ENCODE measurements at regions not wholly inside any gene's neighbourhood (a gene's known extent, or its start where the extent isn't known, plus 50 kb on each side); places are given as distances from the start of the nearest gene placed in this dataset.

DNA sequence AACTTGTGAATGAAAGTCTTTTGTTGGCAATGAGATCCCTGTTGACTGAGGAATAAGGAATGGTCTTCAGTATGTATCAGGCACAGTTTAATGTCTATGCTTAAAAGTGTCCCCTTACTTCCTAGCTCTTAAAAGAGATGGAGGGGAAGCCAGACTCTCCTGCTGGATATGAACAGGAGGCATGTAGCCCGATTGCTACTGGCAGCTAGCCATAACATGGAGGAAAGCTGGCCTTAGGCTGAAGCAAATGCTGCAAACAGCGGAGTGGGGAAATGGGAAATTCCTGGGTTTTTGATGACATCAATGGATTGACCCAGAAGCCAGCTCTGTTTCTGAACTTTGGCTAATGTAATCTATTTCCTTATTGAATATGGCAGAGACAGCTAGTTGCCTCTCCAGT is 266.1 kb downstream of the SLC4A3 start:
- DNase-seq (ENCODE audit: low spot score) = no peak

DNA sequence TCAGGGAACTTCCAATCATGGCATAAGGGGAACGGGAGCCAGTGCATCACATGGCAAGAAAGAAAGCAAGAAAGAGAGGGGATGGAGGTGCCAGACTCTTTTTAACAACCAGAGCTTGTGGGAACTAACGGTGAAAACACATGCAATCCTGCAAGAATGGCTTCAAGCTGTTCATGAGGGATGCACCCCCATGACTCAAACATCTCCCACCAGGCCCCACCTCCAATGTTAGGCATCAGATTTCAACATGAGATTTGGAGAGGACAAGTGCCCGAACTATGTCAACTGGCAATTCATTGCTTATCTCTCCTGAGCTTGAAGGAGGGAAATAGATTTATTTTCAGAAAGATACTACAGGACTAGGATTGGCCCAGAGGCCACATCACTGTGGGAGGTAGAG is 270.0 kb downstream of the SLC4A3 start:
- peak; percentile 21 for DNase-seq (ENCODE audit: low spot score)

DNA sequence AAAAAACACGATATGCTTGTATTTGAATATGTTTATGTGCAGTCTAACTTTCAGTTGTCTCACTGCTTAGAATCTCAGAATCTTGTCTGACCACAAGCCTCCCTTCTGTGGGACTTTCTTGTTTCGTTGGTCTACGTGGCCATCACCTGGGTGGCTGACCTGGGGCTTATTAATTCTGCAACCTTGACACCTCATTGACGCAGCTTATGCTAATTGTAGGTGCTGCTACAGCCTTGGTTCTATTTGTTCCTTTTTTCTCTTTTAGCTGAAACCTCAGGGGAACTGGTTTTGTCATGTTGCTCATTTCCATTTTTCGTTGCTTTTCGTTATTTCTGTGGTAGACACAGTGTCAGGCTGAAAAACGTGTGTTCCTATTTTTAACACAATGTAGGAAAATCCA is 273.7 kb downstream of the SLC4A3 start:
- DNase-seq (ENCODE audit: low spot score) = no peak

DNA sequence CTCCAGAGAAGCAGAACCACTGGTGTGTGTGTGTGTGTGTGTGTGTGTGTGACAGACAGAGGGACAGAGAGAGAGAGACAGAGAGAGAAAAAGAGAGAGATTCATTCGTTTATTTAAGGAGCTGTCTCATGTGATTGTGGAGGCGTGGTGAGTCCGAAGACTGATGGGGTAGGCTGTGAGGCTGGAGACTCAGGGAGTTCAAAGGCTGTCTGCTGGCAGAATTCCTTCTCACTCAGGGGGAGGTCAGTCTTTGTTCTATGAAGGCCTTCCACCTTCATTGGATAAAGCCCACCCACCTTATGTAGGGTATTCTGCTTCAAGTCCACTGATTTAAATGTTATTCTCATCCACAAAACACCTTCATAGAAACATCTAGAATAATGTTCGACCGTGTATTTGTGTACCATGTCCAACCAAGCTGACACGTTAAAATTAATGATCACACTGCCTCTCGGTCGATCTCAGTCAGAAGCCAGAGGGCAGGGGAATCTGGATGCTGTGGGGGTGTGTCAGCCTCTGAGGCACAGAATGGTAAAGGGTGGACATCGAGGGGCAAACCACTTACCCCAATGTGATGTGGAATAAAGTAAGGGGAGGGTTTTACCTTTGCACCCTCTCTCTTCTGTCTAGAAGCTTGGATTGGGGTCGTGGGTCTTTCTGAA is 275.6 kb downstream of the SLC4A3 start:
- DNase-seq (ENCODE audit: low spot score) = no peak

DNA sequence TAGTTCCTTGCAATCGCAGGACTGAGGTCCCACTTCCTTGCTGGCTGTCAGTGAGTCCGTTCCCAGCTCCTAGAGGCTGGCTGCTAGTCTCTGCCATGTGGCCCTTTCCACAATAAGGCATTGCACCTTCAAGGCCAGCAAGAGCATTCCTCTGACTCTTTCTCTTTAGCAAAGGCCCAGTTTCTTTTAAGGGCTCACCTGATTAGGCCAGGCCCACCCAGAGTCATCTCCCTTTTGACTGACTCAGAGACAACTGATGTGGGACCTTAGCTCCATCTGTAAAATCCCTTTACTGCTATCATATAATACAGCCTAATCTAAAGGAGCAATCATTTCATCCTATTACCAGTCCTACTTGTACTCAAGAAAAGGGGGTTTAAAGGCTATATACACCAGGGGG is 278.2 kb downstream of the SLC4A3 start:
- DNase-seq (ENCODE audit: low spot score) = no peak

DNA sequence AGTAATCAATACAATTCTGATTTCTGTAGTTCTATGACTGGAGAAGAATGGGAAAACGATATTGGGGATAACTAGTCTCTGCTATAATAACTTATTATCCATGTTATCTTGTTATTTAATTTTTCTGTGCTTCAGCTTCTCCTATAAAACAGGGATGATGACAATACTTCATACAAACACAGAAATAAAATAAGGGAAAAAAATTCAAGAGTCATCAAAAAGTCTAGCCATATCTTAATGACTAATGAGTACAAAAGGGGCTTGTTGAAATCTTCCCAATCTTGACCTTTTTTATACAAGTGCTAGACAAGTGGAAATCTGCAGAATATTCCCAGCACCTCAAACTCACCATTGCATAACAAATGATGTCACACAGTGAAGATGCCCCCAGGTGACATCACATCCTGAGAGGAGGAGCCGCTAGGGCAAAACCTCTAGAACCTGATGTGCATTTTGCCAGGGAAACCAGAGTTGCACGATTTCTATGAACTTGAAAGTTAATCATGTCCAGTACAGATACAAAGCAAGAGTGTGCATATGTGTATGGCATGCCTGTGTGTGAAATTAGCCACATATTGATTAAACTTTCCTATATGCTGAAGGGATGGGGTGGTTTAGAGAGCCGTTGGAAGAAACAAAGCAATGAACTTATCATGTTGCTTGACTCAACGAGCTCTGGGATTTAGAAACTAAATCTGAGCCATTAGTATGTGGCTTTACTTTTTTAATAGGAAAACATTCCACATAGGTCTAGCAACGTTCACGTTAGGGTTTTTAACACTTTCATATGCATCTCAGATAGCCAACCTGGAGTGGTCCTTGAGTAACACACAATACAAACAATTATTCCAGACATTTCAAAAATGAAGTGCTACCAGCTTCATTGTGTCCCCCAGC is 278.9 kb downstream of the SLC4A3 start:
- DNase-seq (ENCODE audit: low spot score) = peak; percentile 75

DNA sequence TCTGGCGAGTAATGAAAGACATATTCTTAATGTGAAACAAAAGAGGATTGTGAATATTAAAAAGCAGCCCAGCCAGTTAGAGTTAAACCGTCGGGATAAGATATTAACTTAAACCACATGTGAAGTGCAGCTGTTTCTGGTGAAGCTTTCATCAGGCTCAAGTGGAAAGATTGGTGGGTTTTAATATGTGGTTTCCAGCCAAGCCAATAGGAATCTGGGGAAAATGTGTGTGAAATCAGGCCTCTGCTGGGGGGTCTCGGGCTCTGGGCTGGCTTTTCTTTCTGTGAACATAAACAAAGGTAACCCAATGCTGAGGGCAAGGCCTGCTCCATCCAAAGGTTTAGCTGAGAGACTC is 279.6 kb downstream of the SLC4A3 start:
- peak; percentile 75 for DNase-seq (ENCODE audit: low spot score)

DNA sequence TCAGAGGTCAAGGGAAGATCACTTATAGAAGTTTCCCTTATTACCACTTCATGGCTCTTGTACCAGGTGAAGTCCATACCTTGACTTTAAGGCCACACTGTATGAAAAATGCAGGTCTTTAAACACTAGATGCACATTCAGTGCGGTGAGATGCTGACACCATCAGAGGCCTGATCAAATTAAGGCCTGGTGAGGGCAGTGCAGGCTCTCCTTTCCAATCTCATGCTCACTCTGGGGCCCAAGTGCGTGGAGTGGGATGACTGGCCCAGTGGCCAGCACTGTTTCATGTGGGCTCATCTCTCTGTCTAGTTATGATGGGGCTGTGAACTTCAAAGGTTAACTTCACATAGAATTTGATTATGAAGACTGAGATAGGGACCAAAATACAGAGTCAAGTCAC is 281.1 kb downstream of the SLC4A3 start:
- no peak for DNase-seq (ENCODE audit: low spot score)

DNA sequence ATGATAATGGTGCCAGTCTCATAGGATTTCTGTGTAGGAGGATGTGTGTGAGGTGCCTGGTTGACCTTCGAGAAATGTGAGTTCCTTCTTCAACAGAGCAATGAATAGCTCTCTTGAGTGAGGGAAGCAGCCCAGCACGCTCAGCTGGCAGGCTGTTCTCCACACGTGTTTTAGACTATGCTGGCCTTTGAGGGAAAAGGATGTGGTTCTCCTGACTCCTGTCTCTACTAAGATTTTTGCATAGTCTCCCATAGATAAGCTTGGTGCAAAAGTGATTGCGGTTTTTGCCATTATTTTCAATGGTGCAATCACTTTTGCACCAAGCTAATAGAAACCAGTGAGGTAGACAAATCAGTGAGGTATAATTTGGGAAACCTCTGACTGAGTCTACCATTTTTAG is 284.1 kb downstream of the SLC4A3 start:
- DNase-seq (ENCODE audit: low spot score) = peak; percentile 18

DNA sequence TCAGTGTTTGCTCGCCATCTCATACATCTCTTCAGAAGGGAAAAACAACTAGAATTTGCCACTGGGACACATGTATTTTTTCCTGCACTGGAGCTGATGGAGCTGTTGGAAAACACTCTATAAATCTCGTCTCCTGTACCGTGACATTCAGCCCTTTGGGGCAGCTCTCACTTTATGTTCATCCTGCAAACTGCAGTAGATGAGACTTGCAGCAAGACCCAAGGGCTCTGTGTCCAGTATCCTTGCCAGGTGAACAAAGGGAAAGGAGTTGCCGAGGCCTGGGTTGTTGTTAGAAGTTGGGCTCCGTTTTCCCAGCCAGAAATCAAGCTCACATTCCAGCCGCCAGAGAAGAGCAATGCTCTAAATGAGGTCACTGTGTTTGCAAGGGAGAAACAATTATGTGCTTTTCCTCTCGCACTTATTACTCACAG is 285.1 kb downstream of the SLC4A3 start:
- peak; percentile 74 for DNase-seq (ENCODE audit: low spot score)

DNA sequence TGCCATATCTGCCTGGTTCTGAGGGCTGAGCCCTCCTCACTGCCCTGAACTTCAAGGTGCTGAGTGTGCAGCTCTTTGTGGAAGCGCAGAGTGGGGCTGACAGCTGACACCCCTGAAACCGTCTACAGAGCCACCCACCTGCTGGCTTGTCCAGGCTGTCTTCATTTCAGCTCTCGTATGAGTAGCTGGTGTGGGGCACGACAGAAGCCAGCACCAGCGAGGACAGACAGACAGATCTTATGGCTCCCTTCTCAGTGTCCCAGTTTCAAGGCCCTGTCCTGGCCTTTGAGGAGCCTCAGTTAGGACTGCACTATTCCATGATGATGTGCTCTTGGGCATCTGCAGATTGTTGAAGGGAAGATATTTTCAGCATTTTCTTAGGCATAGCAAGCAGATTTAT is 287.1 kb downstream of the SLC4A3 start:
- no peak for DNase-seq (ENCODE audit: low spot score)

DNA sequence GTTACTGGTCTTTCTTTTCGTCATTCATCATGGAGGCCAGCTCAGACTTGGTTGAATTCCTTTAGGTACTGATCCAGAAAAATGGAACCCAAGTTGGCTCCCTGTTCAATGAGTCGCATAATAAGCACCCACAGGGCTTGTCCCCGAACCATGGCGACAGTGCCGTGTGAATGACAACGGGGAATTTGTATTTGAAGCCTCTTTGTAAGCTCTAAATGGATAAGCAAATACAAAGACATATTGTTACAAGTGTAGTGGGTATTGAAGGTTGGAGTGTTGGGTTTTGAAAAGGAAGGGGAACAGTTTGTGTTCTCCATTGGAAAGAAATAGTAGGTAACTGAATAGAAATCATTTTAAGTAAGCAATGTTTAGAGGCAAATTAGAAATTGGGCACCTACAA is 288.9 kb downstream of the SLC4A3 start:
- DNase-seq (ENCODE audit: low spot score) = no peak

DNA sequence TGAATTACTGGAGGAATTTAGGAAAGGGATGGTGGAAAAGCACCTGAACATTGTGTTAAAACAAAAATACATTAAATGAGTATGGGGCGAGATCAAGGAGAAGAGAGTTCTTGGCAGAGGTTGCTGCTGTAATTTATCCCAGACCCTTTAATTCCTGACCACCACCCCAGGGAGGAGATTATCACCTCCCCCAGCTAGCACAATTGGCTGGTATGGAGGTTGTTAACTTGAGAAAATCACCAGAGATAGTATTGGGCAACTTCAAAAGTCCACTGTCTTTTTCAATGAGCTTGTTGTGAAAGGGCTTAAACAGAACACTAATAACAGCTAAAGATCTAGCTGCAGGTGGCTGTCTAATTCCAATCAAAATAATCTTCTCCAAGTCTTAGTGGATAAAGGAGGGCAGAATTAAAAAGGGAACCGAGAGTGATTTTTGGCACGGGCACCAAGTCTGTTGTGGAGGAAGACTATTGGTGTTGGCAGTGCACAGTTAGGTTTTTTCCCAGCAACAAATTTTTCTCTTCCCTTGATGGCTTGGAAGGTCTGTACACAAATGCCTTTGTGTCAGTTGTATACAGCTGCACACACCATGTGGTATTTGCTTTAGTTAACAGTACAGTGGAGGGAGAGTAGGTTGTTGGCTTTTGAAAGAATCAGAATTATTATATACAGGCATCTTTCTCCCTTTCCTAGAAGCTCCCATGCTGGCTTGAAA is 289.5 kb downstream of the SLC4A3 start:
- DNase-seq (ENCODE audit: low spot score) = no peak

DNA sequence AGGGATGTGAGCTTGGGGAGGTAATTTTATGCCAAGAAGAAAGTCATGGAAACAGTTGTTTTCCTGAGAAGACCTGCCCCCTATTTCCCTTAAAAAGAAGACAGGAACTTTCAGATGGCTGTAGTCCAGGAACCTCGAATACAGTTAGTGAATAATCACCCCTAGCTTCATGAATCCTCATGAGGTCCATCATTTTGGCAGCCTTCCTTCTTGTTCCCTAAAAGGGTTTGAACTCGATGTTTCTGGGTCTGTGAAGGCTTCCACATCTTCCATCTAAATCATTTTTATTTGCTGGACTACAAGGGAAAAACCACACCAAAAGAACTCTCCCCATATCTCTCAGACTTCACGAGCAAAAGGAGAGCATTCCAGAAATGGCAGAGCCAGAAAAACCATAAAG is 290.8 kb downstream of the SLC4A3 start:
- DNase-seq (ENCODE audit: low spot score) = peak; percentile 96

DNA sequence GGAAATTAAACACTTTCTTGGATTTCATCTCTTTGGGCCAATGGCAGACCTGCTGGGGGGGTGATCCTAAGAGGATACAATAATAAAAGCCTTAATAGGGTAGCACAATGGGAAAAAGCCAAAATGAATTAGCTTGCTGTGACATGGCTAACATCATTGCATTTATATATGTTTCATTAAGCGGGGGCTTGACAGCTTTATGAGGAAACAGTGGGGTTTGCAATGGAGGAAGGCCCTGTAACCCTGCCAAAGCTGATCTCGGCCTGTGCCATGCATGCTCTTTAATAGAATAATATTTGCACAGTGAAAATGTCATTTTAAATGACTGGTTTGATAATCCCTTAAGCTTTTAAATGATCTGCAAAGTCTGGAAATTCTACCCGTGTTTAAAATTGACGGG is 291.5 kb downstream of the SLC4A3 start:
- peak; percentile 82 for DNase-seq (ENCODE audit: low spot score)

DNA sequence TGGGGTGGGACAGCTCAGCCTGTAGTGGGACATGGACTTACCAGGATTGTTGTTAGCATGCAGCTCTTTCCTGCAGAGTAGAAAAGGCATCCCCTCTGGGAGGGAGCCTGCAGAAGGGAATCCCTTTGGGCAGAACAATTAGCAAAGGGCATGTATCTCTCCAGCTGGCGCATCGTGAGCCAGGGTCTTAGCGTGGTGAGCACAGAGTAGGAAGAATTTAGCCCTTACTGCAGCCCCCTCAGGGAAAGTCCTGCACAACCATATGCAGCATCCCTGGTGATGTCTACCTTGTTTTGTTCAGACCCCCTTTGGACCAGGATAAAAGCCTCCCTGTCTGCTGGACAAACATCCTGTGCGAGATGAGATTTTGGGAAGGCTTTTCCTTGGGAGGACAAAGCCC is 292.1 kb downstream of the SLC4A3 start:
- no peak for DNase-seq (ENCODE audit: low spot score)

DNA sequence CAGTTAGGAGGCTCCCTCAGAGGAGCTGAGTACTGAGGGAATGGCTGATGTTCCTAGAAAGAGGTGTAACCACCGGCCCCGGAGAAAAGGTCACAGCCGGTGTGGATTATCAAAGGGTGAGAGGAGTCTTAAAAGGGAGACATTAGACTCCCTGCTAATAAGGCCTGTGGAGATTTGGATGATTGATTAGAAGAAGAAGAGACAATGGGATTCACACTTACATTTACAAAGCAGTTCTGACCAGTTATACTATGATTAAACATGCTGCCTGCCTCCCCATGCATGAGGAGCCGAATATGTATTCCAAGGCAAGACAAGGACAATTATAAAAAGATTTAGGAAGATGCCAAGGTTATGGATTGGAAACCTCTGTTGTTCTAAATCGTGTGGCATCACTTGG is 302.4 kb downstream of the SLC4A3 start:
- no peak for DNase-seq (ENCODE audit: low spot score)

DNA sequence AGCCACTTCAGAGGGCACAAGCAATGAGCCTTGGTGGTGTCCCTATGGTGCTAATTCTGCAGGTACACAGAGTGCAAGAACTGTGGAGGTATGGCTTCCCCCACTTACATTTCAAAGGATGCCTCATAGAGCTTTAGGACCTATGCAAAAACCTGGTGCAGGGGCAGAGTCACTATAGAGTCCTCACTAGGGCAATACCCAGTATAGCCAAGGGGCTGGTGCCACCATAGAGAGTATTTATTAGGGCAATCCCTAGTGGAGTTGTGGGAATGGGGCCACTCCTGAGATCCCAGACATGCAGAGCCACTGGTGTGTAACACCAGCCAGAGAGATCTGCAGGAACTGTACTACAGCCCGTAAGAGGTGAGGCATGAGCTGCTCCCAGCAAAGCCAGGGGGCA is 312.2 kb downstream of the SLC4A3 start:
- no peak for DNase-seq (ENCODE audit: low spot score)

DNA sequence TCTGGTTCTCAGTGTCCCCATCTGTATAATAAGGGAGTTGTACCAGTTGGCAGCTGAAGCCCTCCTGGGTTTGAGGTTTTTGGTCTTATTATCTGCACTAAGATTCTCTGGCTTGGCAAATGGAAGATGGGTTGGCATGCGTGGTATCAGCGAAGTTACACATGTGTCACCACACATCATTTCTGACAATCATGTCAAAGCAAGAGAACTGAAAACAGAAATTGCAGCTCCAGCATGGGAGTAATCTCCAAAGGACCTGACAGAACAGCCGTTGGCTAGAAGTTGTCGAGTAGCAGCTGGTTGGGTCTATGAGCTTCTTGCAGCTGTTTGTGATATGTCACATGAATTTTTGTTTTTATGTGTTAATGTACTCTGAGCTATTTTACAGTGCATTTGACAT is 317.4 kb downstream of the SLC4A3 start:
- no peak for DNase-seq (ENCODE audit: low spot score)

DNA sequence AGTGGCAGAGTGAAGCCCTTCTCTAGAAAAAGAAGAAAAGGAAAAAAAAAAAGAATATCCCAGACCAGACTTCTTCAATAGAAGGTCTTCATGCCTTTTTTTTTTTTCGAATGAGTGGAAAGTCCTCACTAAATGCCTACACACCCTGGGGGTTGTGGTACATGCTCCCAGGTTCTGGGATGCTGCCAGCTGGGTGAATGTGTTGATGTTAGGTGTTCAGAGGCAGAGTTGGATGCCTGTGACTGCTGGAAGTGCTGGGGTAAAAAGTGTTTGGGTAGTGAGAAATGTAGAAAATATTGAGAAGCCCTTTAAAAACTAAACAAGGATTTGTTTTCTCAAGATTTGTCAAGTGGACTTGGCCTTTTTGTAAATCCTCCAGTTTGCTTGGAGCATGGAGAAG is 318.6 kb downstream of the SLC4A3 start:
- no peak for DNase-seq (ENCODE audit: low spot score)

DNA sequence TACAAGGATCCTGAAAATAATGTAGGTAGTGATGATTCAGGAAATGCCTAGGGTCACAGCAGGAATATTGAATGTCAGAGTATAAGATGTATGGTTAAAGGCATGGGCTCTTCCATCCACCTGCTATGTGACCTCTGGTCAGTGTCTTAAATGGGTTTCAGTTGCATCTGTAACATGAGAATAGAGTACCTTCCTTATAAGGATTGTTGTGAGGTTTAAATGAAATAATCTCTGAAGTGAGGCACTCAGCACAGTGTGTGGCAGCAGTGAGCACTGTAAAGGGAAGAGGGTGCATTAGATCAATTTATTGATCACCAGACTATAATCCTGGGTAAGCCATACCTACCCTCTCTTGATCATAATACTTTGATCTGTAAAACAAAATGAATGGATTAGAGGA is 319.1 kb downstream of the SLC4A3 start:
- DNase-seq (ENCODE audit: low spot score) = no peak

DNA sequence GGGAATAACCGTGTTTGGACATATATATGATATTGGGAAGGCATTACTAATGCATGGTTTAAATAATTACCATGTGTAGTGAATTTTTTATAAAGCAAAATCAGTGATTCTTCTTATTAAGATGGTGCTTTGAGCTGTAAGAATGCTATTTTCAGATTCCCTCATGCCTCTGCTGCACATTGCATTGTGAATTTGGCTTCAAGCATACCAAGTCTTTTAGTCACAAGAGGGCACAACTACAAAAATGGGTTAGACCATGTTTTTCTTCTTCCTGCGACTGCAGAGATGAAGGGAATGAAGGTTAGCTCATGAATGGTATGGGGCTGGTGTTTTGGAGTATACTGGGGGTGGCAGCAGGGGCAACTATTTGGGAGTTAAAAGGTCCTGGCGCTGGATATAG is 320.1 kb downstream of the SLC4A3 start:
- peak; percentile 6 for DNase-seq (ENCODE audit: low spot score)

DNA sequence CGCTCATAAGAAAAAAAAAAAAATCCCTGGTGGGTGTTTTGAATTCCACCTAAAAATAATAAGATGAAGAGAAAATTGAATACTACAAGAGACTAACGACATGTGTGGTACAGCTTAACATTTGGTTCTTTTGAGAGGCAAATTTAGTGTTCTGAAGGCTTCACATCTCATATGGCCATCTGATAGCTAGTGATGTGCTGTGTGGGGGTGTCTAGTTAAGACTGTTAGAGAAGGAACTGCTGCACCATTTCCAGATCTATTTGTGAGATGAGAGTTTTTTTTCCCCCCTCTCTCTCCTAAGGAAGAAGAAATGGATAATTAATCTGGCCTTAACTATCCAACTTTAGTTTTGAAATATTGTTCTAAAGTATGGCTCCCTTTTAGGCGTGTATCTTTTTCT is 321.6 kb downstream of the SLC4A3 start:
- no peak for DNase-seq (ENCODE audit: low spot score)
